Dedifferentiated amniotic fluid mesenchymal stem cell (primary cell): ENCODE measurements at regions not wholly inside any gene's neighbourhood (a gene's known extent, or its start where the extent isn't known, plus 50 kb on each side); places are given as distances from the start of the nearest gene placed in this dataset.
"Not testable (repeated sequence)": the region's sequence is repeated elsewhere in the genome, so short reads cannot be mapped to it uniquely, and the experiment has no call there.

ENCODE experiments used
- DNase-seq: peaks from one replicate; pipeline ENCODE4 v3.0.0-alpha.2; 2016; ENCODE audit errors: extremely low spot score

- DNase-seq, result not testable (repeated sequence)
Observed at GRCh38 chr15:21717661-21718060, 159.9 kb downstream of the POTEB start.

GRCh38 chr15:21705480-21705879 is 172.1 kb downstream of the POTEB start:
- DNase-seq, result not testable (repeated sequence)

GRCh38 chr15:21698620-21699019 is 178.9 kb downstream of the POTEB start:
- not testable (repeated sequence) for DNase-seq

- DNase-seq, result not testable (repeated sequence)
Observed at GRCh38 chr15:21695089-21695488, 182.4 kb downstream of the POTEB start.

- not testable (repeated sequence) for DNase-seq
Observed at GRCh38 chr15:21692471-21693102, 184.9 kb downstream of the POTEB start.

- DNase-seq, result not testable (repeated sequence)
Observed at GRCh38 chr15:21656798-21657397, 216.6 kb upstream of the POTEB3 start.

GRCh38 chr15:21656114-21656746 is 215.9 kb upstream of the POTEB3 start:
- not testable (repeated sequence) for DNase-seq

- not testable (repeated sequence) for DNase-seq
Observed at GRCh38 chr15:21653707-21654106, 213.4 kb upstream of the POTEB3 start.

GRCh38 chr15:21638770-21639169 is 198.5 kb upstream of the POTEB3 start:
- not testable (repeated sequence) for DNase-seq

GRCh38 chr15:21626694-21627093 is 186.4 kb upstream of the POTEB3 start:
- not testable (repeated sequence) for DNase-seq

GRCh38 chr15:21609223-21609622 is 168.9 kb upstream of the POTEB3 start:
- DNase-seq, result not testable (repeated sequence)

- DNase-seq, result not testable (repeated sequence)
Observed at GRCh38 chr15:21565426-21565825, 125.1 kb upstream of the POTEB3 start.

GRCh38 chr15:21551809-21552208 is 111.5 kb upstream of the POTEB3 start:
- not testable (repeated sequence) for DNase-seq

- DNase-seq, result not testable (repeated sequence)
Observed at GRCh38 chr15:21546182-21546903, 106.0 kb upstream of the POTEB3 start.

GRCh38 chr15:21532785-21533184 is 92.5 kb upstream of the POTEB3 start:
- not testable (repeated sequence) for DNase-seq

GRCh38 chr15:21516248-21516647 is 75.9 kb upstream of the POTEB3 start:
- DNase-seq, result not testable (repeated sequence)

GRCh38 chr15:21515296-21515695 is 75.0 kb upstream of the POTEB3 start:
- DNase-seq, result not testable (repeated sequence)

- DNase-seq, result not testable (repeated sequence)
Observed at GRCh38 chr15:21503021-21503420, 62.7 kb upstream of the POTEB3 start.
